GM04504 (cell line): ENCODE measurements at regions not wholly inside any gene's neighbourhood (a gene's known extent, or its start where the extent isn't known, plus 50 kb on each side); places are given as distances from the start of the nearest gene placed in this dataset.
"Not testable (repeated sequence)": the region's sequence is repeated elsewhere in the genome, so short reads cannot be mapped to it uniquely, and the experiment has no call there.

Source experiments
- DNase-seq: peaks from one replicate; pipeline ENCODE4 v3.0.0-alpha.2; 2012; ENCODE audit warnings: low read depth

DNA sequence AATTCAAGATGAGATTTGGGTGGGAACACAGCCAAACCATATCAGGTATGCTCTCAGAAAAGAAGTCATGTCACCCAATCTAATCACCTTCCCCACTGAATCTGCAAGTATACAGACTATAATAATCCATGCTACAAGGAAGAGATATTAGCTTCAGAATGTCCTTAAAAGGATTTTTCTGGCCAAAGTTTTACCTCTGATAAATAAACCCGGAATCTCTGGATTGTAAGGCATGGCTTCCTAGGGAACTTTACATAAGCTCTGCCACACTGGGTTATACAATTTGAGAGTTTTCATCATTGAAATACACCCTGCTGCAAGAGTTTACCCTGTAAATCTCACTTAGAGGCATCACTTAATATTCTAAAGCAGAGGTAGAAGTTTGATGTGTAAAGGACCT lies 330.5 kb upstream of the KCNMB2 start:
- no peak for DNase-seq

DNA sequence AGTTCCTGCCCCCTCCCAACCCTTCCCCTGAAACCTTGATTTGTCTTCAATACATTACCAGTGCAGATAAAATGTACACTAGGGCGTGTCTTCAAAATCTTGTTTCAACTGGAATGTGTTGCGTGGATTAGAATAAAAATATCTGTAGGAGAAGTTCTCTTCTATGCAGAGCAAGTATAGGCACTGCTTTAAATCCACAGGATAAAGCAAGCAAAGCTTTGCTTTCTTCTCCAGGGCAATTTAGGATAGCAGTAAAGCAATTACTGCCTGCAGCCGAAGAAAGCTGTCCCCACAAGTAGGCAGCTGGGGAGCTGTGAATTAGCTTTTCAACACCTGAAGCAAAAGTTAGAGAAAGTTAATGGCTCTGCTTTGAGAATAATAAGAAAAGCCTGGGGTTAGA lies 329.7 kb upstream of the KCNMB2 start:
- no peak for DNase-seq

DNA sequence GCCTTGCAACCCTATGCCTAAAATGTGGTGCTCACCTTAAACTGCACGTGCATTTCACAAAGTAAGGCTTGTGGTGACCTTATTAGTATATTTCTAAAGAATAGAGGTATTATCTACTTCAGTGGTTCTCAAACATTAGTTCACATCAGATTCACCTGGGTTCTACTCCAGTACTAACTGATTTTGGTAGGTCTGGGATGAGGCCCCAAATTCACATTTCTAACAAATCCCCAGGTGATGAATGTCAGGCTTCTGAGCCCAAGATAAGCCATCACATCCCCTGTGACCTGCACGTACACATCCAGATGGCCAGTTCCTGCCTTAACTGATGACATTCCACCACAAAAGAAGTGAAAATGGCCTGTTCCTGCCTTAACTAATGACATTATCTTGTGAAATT lies 329.1 kb upstream of the KCNMB2 start:
- not testable (repeated sequence) for DNase-seq

DNA sequence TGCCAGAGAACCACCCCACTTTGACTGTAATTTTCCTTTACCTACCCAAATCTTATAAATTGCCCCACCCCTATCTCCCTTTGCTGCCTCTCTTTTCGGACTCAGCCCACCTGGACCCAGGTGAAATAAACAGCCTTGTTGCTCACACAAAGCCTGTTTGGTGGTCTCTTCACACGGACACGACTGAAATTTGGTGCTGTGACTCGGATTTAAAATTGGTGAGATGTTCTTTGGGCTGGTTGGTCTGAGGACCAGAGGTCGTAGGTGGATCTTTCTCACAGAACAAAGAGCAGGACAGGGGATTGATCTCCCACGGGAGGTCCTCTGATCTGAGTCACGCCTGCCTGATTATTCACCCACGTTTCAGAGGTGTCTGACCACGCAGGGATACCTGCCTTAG lies 328.6 kb upstream of the KCNMB2 start:
- DNase-seq, result not testable (repeated sequence)

DNA sequence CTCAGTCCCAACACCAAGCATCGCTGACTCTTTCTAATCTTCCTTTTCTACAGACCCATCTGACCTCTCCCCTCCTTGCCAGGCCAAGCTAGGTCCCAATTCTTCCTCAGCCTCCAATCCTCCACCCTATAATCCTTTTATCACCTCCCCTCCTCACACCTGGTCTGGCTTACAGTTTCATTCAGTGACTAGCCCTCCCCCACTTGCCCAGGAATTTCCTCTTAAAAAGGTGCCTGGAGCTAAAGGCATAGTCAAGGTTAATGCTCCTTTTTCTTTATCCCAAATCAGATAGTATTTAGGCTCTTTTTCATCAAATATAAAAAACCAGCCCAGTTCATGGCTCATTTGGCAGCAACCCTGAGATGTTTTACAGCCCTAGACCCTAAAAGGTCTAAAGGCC lies 327.1 kb upstream of the KCNMB2 start:
- not testable (repeated sequence) for DNase-seq

DNA sequence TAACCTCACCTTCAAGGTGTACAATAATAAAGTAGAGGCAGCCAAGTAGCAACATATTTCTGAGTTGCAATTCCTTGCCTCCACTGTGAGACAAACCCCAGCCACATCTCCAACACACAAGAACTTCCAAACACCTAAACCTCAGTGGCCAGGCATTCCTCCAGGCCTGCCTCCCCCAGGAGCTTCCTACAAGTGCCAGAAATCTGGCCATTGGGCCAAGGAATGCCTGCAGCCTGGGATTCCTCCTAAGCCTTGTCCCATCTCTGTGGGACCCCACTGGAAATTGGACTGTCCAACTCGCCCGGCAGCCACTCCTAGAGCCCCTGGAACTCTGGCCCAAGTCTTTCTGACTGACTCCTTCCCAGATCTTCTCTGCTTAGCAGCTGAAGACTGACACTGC lies 326.6 kb upstream of the KCNMB2 start:
- DNase-seq, result not testable (repeated sequence)

DNA sequence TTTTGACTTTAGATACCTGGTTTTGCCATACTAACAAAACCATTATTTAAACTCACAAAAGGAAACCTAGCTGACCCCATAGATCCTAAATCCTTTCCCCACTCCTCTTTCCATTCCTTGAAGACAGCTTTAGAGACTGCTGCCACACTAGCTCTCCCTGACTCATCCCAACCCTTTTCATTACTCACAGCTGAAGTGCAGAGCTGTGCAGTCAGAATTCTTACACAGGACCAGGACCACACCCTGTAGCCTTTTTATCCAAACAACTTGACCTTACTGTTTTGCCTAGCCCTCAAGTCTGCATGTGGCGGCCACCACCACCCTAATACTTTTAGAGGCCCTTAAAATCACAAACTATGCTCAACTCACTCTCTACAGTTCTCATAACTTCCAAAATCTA lies 325.1 kb upstream of the KCNMB2 start:
- DNase-seq, result peak; percentile 11

DNA sequence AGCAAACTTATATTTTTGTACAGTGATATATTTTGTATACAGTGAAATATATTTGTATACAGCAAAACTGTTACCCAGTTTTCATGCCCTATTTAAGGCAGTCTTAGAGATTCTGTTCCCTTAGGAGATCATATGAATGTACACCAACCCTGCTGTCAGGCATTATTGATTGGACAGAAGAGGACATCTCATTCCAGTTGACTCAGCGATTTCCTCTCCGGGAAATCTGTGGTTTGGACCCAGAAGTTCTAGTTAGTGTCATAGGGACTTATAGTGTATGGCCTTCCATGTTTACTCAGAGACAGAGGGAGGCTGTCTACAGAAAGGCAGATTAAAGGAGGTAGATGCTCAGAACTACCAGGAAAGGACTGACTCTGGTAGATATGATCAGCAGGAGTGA lies 318.8 kb upstream of the KCNMB2 start:
- no peak for DNase-seq

DNA sequence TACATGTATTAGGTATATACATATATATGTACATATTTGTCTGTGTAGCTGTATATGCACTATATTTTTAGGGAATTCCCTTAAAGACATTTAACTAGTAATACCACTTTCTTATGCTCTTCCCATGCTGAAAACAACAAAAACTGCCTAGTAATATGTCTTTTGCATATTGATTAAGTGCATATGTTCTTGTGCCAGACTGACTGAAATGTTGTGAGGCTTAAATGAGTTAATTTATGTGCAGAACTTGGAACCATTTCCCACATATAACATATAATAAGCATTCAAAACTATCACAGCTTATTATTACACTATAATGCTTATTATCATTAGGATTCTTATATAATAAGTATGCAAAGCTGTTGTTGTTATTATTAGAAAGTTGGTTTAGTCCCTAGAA lies 318.0 kb upstream of the KCNMB2 start:
- no peak for DNase-seq

DNA sequence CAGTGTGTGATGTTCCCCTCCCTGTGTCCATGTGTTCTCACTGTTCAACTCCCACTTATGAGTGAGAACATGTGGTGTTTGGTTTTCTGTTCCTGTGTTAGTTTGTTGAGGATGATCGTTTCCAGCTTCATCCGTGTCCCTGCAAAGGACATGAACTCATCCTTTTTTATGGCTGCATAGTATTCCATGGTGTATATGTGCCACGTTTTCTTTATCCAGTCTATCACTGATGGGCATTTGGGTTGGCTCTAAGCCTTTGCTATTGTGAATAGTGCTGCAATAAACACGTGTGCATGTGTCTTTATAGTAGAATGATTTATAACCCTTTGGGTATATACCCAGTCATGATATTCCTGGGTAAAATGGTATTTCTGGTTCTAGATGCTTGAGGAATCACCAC lies 316.6 kb upstream of the KCNMB2 start:
- not testable (repeated sequence) for DNase-seq

DNA sequence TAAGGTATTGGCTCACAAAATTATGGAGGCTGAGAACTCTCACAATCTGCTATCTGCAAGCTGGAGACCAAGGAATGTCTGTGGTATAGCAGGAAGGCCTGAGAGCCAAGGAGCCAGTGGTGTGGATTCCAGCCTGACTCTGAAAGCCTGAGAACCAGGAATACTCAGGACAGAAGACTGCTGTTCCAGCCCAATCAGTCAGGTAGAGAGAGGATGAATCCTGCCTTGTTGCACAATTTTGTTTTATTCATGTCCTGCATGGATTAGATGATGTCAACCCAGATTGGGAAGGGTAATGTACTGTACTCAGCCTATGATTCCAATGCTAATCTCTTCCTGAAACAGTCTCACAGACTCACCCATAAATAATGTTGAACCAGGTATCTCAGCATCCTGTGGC lies 312.4 kb upstream of the KCNMB2 start:
- no peak for DNase-seq

DNA sequence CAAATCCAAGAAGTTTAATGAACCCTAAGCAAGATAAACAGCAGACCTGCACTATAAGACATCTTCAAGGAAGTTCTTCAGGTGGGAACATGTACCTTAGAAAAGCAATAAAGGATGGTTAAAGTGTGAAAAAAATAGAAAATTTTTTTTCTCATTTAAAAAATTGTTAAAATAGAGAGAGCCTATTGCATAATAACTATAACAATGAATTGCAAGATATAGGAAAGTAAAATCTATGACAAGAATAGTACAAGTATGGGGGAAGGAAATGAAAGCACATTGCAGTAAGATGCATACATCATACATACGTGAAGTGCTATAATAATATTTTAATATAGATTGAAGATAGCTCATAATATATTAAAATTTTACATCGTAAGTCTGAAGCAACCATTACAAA lies 310.1 kb upstream of the KCNMB2 start:
- no peak for DNase-seq

DNA sequence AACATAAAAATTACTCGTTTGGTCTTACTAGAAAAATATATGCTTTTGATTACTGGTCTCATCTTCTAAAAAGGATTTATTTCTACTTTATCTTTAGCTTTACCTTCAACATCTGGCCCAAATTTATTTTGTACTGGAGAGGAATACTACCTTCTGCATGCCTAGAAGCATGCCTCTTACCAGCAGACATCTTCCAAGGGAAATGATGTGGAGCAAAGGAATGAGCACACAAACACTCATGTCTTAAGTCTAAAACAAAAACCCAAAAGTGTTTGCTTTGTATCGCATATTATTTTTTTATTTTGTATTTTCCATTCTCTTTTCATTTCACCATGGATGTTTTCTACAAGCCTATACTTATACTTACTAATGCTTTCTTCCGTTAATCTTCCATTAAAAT lies 304.6 kb upstream of the KCNMB2 start:
- no peak for DNase-seq

DNA sequence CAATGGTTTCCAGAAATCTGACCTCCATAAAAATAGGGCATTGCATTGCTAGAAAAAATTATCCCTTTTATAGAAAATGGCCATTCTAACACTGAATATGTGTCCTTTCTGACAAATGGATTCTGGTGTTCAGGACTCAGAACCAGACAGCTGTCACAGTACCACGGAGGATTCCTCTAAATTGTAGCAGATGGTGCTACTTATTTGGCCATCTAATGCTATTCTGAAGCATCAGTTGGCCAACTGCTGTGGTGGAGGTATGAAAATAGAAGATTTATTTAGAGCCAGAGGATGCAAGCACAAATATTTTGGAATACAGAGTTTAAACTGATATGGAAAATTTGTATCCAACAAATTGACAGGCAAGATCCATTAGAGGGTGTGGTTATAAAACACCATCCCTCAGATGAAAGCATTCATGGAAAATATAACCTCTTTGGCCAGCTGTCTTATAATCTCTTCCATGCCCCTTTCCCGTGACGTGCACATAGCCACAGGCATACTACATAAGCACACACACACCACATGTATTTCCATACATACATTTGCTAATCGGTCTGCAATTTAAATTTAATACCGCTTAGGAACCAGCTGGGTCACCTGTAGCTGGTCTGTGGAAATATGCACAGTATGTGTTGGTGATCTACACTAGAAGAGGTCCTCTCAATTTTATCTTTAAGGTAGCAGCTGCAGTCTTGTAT lies 302.7 kb upstream of the KCNMB2 start:
- DNase-seq, result no peak

DNA sequence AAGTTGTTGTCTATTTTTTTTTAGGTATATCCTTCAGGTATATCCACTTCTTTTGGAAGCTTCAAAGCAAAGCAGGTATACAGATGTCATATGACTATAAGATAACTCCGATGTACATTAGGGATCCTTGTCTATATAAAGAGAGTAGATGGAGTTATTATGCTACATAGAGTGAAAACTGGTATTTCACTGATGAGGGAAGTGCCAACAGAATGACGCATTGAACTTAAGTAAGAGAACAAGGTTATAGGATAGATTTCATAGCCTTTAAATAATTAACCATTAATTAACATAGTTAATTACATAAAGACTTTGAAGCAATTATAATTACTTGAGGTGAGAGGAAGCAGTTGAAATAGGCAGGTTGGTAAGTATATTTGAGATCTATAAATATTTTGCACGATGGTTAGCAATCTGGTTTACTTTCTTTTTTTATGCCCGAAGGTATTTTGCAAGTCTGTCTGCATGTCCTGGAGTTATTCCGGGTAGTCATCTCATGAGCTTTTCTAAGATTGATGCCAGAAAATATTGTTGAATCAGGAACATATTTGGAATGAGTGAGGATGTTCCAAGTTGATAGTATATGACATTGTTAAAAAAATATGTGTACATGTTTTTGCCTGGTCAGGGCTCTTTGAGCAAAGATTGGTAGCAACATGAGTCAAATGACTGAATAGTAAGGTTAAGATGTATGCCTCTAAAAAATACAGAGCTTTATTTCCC lies 299.5 kb upstream of the KCNMB2 start:
- peak; percentile 53 for DNase-seq

DNA sequence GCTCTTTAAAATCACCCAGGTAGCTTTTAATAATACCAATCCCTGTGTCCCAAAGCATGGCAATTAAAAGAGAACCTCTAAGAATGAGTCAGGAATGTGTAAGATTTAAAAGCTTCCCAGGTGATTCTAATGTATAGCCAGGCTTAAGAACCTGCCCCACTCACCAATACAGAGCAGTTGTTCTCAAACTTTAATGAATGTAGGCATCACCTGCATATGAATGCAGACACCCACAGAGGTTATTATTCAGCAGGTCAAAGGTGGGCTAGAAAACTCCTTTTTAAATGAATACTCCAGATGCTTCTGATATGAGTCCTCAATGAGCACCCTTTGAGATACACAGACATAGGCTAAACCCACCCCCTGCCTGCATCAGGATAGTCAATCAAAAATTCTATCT lies 298.1 kb upstream of the KCNMB2 start:
- no peak for DNase-seq

DNA sequence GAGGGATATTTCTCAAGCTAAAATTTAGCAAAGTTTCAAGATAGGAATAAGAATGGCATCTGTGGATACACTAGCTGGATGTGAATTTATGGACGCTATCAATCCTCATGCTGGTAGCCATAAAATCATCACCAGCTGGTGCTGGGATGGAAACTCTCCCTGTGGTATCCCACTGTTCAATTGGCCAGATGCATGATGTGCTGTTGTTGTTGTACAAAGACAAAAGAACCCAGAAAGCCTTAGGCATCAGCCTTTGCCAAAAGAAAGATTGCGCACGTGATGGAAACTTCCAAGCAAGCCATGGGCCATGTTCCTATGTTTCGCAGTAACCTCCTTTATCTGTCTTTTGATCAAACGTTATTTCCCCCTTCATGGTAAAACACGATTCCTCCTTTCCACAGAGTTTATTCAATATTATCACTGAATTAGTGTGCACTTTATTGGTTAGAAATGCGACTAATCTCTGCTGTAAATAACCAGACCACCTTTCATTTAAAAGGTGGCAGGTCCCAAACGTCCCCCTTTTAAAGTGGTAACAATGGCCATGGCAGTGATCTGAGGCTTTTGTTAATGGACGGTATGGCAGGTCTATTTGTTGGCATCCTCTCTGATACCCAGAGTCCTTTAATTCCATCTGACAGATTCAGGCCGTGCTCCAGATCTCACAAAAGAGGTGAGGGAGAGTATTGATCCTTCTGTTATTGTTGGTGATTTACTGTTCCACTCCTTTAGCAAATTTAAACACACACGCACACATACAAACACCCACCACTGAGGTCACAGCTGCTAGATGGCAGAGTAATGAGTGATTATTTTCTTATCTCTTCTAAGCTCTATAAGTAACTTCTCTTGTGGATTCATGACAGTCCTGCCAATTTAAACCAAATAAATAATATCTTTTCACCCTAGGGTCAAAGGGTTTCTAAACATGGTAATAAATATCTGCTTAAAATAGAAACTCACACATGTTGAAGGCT lies 291.2 kb upstream of the KCNMB2 start:
- no peak for DNase-seq

DNA sequence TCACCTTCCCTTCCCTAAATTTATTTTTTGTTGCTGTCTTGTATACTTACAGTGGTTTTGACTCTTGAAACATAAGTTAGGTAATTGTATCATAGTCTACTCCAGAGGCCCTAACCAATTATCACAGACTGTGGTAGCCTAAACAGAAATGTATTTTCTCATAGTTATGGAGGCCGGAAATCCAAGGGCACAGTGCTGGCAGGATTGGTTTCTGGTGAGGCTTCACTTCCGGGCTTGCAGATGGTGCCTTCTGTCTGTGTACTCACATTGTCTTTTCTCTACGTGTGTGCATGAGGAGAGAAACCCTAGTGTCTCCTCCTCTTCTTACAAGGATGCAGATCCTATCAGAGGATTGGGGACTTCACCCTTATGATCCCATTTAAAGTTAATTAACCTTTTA lies 290.2 kb upstream of the KCNMB2 start:
- DNase-seq, result no peak

DNA sequence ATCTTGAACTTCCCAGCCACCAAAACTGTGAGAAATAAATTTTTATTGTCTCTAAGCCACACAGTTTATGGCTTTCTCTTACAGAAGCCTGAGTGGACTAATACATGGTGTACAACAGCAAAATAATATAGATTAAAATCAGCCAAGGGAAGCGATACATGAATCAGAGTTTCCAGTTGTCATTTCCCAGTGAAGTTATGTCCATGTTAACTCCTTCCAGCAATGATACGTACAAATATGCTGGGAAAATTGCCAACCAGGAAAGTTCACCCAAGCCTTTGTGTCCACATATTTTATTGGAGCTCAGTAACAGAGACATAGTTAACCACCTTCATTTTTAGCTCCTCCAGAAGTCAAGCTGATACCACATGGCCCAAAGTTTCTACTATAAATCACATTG lies 280.9 kb upstream of the KCNMB2 start:
- peak; percentile 45 for DNase-seq

DNA sequence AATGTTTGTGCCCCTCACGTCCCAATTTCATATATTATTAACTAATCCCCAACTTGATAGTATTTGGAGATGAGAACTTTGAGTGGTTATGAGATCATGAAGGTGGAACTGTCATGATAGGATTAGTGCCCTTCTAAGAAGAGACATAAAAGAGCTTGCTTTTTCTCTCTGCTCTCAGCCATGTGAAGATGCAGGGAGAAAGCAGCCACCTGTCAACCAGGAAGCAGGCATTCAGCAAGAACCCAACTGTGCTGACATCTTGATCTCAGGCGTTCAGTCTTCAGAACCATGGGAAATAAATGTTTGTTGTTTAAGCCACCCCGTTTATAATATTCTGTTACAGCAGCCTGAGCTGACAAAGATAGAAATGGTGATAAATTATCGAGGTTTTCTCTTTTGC lies 278.7 kb upstream of the KCNMB2 start:
- no peak for DNase-seq

DNA sequence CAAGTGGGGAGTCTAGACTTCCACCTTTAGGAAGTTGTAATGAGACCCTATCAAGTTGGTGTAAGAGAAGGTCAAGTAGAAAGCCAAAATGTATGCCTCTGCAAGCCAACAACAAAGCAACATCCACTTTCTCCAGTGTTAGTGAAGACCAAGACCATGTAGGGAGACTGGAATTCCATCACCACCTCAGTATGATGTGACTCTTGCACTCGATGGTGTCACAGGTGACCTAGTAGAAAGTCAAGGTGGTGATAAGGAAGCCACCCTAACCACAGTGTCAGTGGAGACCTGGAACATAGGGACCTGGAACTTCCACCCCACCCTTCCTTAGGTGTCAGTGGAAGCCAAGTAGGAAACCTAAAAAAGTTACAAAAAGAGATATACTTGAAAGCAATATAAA lies 278.1 kb upstream of the KCNMB2 start:
- no peak for DNase-seq

DNA sequence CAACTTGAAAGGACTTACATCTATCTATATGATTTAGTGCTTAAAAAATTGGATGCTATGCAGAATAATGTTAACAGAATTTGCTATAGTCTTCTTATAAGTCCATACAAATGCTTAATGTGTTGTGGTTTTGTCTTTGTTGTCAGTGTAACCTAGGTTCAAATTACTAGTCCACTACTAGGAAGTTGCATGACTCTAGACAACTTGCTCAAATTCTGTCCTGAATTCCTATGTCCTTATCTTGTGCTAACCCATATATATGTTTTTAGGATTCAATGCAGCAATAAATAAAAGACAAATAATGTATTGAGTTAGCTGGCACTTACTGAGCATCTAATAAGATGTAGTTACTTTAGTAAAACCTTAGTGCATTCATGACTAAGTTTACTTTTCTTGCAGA lies 276.5 kb upstream of the KCNMB2 start:
- no peak for DNase-seq
